NCI-H2196 (cell line): ENCODE measurements at regions not wholly inside any gene's neighbourhood (a gene's known extent, or its start where the extent isn't known, plus 50 kb on each side); places are given as distances from the start of the nearest gene placed in this dataset.
"Not testable (repeated sequence)": the region's sequence is repeated elsewhere in the genome, so short reads cannot be mapped to it uniquely, and the experiment has no call there.

Experiments used
- DNase-seq: peaks from one replicate; lab custom pipeline; 2025; ENCODE audit not compliant: unreplicated experiment; lab: John Stamatoyannopoulos, UW

DNA sequence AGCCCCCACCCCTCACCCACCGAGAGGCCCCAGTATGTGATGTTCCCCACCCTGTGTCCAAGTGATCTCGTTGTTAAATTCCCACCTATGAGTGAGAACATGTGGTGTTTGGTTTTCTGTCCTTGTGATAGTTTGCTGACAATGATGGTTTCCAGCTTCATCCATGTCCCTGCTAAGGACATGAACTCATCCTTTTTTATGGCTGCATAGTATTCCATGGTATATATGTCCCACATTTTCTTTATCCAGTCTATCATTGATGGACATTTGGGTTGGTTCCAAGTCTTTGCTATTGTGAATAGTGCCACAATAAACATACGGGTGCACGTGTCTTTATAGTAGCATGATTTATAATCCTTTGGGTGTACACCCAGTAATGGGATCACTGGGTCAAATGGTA is 79.2 kb downstream of the PXDC1 start:
- not testable (repeated sequence) for DNase-seq

DNA sequence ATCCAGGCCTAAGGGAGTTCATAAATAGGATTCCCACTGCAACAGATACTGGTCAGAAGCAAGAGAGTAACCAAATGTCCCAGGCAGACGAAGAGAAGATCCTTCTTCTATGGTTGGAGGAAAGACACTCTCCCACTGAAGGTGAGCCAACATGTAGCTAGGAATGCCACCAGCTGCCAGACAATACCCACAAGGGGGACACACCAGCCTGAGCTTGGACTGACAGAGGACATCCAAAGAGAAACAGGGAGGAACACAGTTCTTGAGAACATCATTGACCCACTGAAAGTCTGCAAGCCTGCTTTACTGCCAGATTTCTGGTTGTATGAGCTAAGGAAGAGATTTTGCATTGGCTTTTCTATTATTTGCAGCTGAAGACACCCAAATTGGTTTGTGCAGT is 80.1 kb downstream of the PXDC1 start:
- no peak for DNase-seq

DNA sequence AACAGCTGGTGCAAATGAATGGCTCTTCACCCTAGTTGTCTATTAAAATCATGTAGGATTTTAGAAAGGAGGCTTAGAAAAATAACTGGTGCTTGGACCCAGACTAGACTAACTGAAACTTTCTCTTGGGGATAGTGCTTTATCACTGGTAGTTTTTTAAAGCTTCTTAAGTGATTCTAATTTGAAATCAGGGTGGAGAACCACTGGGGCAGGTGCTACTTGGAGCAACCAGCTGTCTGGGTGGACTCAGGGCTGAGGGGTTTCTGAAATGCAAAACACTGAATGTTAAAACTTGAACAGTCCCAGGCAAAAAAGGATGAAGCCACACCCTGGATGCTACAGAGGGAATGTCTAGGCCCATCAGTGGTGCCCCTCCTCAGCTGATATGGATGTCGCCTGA is 81.2 kb downstream of the PXDC1 start:
- DNase-seq: no peak

DNA sequence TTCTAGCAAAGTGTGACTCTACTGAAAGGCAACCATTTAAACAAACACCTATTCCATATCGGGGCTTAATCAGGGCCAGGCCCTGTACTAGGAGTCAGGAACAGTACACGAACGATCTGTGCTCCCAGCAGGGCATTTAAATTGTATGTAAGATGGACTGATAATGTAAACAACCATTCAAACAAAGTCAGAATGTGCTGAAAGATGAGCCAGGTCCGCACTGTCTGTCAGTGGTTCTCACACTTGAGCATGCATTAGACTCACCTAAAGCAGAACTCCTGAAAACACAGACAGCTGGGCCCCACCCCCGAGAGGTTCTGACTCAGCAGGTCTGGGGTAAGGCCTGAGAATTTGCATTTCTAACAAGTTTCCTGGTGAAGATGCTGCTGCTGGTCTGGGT is 81.6 kb downstream of the PXDC1 start:
- DNase-seq: no peak

GRCh38 chr6:3665608-3666007 is 85.9 kb downstream of the PXDC1 start:
- no peak for DNase-seq

DNA sequence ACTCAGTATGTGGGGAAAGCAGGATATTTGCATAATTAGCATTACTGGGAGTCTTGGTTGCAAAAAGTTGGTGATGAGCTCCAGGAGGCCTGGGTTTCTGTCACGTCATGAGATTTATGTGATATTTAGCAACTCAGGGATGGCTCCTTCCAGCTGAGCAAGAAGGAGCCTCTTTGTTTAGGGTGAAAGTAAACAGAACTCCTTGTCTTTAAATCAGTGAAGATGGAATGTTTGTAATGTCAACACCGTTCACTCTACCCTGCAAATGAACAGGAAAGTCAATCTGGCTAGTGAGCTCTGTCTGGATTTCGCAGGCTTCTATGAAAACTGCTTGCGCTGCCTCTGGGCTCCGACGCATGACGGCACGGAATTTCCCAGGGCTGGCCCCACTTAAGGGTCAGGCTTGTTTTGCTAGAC is 86.9 kb downstream of the PXDC1 start:
- DNase-seq: no peak

GRCh38 chr6:3663811-3664210 is 87.7 kb downstream of the PXDC1 start:
- no peak for DNase-seq

DNA sequence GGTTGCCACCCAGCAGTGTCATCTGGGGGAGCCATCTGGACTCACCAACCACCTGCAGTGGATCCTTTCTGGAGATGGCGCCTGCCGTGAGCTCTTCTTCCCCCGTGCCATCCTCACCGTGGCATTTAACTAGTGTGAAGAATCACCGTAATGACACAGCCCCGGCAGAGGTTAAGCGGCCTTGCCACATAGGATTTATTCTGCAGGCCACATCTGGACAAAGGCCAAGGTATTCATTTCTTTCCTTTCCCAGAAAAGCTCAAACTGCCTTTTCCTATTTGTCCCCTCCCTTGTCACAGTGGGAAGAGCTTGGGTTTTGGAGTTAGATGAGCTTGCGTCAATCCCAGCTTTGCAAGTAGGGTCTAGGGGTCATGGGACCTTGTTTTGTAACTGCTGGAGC is 88.4 kb downstream of the PXDC1 start:
- no peak for DNase-seq

DNA sequence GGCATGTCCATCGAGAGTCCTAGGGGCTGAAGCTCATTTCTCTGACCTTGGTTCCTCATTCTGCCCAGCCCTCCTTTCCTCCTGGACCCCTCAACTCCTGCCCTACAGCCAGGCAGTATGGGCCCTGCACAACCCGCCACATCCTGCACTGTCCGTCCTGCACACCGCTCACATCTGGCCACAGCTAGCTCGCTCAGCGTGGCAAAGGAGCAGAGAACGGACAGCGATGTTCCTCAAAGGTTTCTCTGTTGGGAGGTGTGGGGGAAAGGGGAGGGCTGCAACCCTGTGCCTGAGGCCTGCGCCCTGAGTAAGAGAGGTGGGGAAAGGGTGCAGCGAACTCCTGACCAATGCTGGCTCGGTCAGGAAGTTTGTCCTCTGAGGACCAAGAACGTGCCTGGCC is 90.1 kb downstream of the PXDC1 start:
- no peak for DNase-seq

DNA sequence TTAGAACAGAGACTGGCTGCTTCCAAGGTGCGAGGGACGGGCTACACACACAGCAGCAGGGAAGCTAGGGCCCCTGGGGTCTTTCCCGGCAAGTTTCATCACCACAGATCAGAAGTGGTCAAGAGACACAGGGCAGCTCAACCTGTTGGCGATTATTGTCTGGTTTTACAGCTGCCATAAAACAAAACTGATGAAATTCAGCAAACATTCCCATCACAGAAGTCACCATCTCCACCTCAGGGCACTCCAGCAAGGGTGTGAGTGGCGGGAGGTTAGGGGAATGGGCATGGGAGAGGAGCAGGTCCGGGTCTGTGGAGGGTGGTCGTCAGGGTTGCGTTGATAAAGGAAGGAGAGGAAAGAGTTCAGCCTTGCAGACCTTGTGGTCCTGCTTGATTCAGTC is 91.0 kb downstream of the PXDC1 start:
- DNase-seq: no peak

DNA sequence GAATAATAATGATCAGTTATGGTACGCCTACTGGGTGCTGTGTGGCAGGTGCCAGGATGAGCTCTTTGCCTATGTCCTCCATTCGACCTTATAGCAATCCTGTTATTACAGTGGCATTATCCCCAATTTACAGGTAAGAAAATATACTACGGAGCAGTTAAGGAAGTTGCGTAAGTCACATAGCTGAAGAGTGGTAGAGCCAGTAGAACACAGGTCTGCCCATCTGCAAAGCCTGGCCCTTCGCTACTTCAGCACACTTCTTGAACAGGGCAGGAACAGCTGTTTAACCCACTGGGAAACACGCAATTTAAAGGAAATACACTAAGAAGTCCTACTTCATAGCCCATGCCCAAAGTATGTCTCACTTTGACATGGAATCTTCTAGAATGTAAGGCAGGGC is 91.8 kb downstream of the PXDC1 start:
- DNase-seq: no peak

- DNase-seq: no peak
These were observed 95.4 kb downstream of the PXDC1 start for GRCh38 chr6:3656076-3656475.

DNA sequence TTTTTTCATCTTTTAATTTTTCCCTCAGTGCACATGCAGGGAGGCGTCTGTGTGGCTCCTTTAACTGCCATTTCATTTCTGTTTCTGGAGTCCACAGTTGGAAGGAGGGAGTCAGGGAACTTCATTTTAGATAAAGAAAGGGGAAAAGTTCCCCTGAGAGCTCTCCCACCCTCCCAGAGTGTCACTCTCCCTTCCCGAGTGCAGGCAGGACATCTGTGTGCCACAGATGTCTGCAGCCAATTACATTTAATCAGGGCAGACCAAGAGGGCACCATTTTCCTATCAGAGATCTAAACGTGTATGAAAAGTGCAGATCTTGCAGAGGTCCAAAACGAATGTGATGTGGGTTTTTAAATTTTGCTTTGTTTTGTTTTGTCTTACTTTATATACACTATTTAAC is 96.6 kb downstream of the PXDC1 start:
- no peak for DNase-seq

GRCh38 chr6:3654436-3654835 is 97.1 kb downstream of the PXDC1 start:
- DNase-seq: no peak

- no peak for DNase-seq
These were observed 97.9 kb downstream of the PXDC1 start for GRCh38 chr6:3653528-3654070.

DNA sequence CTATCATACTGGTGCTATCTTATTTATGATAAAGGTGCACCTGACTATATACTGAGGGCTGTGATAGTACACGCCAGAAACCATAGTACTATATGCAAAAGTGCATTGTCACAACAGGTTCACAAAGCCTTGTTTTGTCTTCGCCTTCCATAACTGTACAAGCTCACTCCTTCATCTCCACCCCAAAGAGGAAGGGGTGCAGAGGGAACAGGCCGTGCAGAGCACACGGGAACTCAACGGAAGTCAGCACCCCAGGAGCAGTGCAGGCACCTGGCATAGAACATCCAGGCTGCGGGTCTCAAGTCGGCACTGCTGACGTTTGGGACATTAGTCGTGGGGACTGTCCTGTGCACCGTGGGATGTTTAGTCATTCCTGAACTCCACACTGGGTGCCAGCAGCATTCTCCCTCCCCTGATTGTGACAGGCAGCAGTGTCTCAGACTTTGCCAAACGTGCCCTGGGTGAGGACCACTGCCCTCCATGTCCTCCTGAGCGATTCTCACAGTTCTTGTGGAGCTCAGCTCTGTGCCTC is 99.7 kb downstream of the PXDC1 start:
- no peak for DNase-seq

- DNase-seq: no peak
These were observed 100.4 kb downstream of the PXDC1 start for GRCh38 chr6:3650959-3651697.

DNA sequence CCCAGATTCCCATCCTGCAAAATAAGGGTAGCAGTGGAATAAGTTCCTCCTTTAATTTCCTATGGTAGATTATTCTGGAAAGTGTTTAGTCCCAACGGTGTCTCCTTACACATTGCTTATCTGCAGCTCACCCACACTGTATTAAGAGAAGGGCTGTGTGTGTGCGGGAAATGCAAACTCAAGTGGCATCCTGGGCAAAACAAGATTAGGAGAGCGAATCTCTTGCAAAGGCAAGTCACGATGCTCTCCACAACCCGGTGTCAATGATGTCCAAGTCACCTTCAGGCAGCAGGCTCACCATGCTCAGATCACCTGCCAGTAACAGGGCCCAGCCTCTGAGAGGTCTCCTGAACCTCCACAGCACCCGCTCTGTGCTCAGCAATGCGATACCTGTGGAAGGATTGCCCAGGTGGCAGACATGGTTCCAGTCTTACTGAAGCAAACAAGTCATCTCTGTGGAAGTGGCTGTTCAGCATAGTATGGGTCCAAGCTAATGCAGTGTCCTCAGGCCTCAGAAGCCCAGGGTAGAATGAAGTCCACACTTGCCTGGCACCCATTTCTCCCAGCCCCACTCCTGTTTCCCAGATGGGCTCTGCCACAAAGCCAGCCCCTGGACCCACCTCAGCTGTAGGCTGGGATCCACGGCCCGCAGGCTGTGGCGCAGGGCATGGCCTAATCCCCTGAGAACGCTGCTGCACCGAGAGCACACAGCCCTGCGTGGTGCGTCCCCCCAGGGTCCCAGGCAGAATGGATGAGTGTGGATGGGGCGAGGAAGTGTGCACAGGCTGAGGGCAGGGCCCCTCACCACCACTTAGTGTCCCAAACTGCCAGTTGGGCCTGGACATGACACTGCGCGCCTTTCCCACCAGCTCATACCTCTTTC is 101.2 kb downstream of the PXDC1 start:
- DNase-seq: no peak

GRCh38 chr6:3648724-3649123 is 102.8 kb downstream of the PXDC1 start:
- no peak for DNase-seq

- DNase-seq: no peak
These were observed 104.7 kb downstream of the PXDC1 start for GRCh38 chr6:3646616-3647362.

- DNase-seq: no peak
These were observed 106.8 kb downstream of the PXDC1 start for GRCh38 chr6:3644739-3645012.
